ENCODE measurements at regions not wholly inside any gene's neighbourhood (a gene's known extent, or its start where the extent isn't known, plus 50 kb on each side); places are given as distances from the start of the nearest gene placed in this dataset.
"Not testable (repeated sequence)": the region's sequence is repeated elsewhere in the genome, so short reads cannot be mapped to it uniquely, and the experiment has no call there.

DNA sequence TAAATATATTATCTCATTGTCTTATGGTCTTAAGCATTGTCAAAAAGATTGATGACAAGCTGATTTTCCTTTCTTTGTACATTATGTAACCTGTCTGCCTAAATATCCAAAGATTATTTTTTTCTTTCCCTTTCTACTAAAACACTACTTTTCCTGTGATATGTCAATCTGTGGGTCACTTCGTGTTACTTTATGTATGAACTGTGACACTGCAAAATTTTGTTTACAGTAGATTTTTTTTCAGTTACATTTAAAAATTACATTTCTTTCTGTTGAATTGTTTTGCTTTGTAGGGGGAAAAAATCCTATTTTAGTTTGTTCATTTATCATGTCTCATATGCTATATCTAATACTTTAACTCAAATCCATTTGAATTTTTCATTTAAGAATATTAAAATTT, 392.3 kb upstream of the ATXN7L3B start:
- no peak for DNase-seq (ENCODE audit: extremely low read depth, low read depth)
- TF ChIP-seq, protein P1, sequence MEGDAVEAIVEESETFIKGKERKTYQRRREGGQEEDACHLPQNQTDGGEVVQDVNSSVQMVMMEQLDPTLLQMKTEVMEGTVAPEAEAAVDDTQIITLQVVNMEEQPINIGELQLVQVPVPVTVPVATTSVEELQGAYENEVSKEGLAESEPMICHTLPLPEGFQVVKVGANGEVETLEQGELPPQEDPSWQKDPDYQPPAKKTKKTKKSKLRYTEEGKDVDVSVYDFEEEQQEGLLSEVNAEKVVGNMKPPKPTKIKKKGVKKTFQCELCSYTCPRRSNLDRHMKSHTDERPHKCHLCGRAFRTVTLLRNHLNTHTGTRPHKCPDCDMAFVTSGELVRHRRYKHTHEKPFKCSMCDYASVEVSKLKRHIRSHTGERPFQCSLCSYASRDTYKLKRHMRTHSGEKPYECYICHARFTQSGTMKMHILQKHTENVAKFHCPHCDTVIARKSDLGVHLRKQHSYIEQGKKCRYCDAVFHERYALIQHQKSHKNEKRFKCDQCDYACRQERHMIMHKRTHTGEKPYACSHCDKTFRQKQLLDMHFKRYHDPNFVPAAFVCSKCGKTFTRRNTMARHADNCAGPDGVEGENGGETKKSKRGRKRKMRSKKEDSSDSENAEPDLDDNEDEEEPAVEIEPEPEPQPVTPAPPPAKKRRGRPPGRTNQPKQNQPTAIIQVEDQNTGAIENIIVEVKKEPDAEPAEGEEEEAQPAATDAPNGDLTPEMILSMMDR (IDR thresholded peaks at IDR 0.05; ENCODE audit: low read depth, low read length) = no peak

GRCh38 chr12:74148849-74149248, 388.8 kb upstream of the ATXN7L3B start:
- TF ChIP-seq, protein P1 (IDR thresholded peaks at IDR 0.05; ENCODE audit: low read depth, low read length) = no peak
- DNase-seq (ENCODE audit: extremely low read depth, low read depth) = no peak

DNA sequence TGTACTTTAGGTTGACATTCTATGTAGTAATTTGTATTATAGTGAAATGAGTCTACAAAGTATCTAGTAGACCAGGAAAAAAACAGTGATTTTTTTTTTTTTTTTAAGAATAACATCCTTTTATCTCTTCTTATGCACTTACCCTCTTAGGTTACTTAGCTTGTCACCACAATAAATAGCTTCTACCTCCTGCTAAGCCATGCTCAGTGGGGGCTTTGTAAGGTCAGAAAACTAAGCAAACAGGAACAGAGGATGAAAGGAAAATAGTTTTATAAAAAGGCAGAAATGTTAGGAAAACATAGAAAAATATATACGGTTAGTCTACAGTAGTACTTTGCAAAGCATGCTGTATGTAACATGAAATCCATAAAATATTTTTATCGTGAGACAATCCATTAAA, 385.3 kb upstream of the ATXN7L3B start:
- TF ChIP-seq, protein P1 (IDR thresholded peaks at IDR 0.05; ENCODE audit: low read depth, low read length) = no peak
- no peak for DNase-seq (ENCODE audit: extremely low read depth, low read depth)

GRCh38 chr12:74166096-74166495, 371.5 kb upstream of the ATXN7L3B start:
- TF ChIP-seq, protein P1 (IDR thresholded peaks at IDR 0.05; ENCODE audit: low read depth, low read length) = no peak
- DNase-seq (ENCODE audit: extremely low read depth, low read depth) = no peak

DNA sequence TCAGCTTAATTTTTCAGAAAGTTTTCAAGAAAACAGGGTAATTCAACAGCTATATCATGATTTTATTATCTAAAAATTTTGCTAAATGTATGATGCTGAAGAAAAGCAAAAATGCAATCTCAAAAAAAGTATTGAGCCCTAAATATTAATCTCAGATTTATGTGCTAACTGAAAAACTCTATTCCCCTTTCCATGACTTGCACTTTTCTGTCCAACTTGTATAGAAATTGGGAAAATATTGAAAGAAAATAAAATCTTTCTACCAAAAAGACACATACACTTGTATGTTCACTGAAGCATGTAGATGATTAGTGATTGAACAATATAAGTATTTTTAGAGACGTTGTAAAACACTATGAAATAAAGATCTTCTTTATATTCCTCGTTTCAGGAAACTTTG, 368.0 kb upstream of the ATXN7L3B start:
- no peak for DNase-seq (ENCODE audit: extremely low read depth, low read depth)
- TF ChIP-seq, protein P1 (IDR thresholded peaks at IDR 0.05; ENCODE audit: low read depth, low read length) = no peak

DNA sequence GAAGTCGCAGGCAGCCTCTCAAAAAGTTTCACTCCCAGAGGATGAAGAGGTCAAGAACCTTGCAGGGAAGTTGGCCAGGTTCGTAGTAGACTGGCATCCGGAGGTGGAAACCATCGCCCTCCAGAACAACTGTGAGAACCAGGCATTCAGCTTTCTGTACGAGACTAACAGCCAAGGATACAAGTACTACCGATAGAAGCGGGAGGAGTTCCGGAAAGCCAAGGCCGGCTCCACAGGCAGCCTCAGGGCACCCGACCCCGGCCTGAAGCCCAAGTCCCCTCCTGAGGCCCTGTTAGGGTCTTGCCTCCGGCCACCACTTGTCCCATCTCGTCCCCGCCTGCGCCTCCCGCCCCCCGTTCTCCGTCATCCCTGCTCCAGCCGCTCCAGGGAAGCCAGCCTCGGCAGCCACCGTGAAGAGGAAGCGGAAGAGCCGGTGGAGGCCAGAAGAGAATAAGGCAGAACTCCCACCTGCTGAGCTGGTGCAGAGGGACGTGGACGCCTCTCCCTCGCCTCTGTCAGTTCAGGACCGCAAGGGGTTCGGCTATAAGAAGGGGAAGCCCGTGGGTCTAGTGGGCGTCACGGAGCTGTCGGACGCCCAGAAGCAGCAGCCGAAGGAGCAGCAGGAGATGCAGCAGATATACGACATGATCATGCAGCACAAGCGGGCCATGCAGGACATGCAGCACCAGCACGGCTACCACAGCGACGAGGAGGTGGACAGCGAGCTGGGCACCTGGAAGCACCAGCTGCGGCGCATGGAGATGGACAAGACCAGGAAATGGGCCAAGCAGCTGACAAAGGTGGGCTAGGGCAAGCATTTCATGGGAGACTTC, 366.8 kb upstream of the ATXN7L3B start:
- DNase-seq (ENCODE audit: extremely low read depth, low read depth) = no peak

DNA sequence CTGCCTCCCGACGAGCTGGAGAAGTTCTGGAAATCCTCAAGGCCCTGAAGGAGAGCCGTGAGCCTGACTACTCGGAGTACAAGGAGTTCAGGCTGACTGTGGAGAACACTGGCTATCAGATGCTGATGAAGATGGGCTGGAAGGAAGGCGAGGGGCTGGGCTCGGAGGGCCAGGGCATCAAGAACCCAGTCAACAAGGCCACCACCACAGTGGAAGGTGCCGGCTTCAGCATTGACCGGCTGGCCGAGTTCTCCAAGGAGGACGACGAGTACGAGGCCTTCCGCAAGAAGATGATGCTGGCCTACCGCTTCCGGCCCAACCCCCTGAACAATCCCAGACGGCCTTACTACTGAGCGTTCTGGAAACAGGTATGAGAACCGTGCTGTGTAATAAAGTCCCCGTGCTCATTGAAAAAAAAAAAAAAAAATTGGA, 366.1 kb upstream of the ATXN7L3B start:
- TF ChIP-seq, protein P1 (IDR thresholded peaks at IDR 0.05; ENCODE audit: low read depth, low read length) = no peak
- no peak for DNase-seq (ENCODE audit: extremely low read depth, low read depth)

More for the DNA sequence above, 366.8 kb upstream of the ATXN7L3B start:
- TF ChIP-seq, protein P1 (IDR thresholded peaks at IDR 0.05; ENCODE audit: low read depth, low read length) = no peak

- not testable (repeated sequence) for DNase-seq (ENCODE audit: extremely low read depth, low read depth)
Observed at GRCh38 chr12:74174961-74175360, 362.7 kb upstream of the ATXN7L3B start.

All from AG09319 (cell line).